Stimulated activated CD8-positive, alpha-beta memory T cell treated with anti-CD3 and anti-CD28 coated beads, Interleukin-2, amount 100 ng/mL, for 48 hours (primary cell): ENCODE measurements at regions not wholly inside any gene's neighbourhood (a gene's known extent, or its start where the extent isn't known, plus 50 kb on each side); places are given as distances from the start of the nearest gene placed in this dataset.

Experiments used
- DNase-seq, 2 donors: peaks; one replicate each; pipeline ENCODE4 v3.0.0-alpha.2; 2020; ENCODE audit warnings: low read depth in 2 of 2

DNA sequence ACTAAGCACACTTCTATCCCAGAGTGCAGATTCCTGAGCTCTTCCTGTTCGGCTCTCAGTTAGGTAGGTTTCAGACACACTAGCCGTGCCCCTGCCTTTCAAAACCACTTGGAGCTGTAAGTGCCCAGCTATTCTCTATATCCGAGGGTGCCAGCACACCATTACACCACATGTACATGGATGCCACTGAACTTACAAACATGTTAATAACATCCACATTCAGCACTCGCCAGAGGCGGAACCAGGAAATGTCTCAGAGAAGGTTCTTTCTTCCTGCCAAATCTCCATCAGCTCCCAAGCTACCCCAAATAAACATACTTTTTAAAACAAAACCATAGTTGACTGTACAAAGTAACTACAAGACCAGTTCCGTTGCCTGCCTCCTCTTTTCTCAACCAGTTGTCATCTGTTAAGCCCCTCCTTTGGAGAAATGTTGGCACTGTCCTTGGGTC, 78.4 kb upstream of the CTTNBP2NL start:
- no peak for DNase-seq

DNA sequence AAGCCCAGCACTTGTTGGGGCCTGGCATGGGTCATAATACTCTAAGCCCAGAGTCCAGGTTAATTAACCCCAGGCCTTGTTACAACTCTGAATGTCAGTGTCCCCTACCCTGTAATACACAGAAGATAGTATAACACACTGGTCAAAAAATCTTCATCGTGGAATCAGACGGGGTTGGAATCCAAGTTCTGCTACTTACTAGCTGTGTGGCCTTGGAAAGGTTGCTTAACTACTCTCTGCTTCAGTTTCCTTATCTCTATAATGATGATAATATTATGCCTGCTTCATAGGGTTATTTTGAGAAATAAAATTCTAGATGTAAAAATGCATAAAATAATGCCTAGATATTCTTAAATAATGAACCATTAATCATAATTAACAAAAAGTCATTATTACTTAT, 77.8 kb upstream of the CTTNBP2NL start:
- DNase-seq = no peak

DNA sequence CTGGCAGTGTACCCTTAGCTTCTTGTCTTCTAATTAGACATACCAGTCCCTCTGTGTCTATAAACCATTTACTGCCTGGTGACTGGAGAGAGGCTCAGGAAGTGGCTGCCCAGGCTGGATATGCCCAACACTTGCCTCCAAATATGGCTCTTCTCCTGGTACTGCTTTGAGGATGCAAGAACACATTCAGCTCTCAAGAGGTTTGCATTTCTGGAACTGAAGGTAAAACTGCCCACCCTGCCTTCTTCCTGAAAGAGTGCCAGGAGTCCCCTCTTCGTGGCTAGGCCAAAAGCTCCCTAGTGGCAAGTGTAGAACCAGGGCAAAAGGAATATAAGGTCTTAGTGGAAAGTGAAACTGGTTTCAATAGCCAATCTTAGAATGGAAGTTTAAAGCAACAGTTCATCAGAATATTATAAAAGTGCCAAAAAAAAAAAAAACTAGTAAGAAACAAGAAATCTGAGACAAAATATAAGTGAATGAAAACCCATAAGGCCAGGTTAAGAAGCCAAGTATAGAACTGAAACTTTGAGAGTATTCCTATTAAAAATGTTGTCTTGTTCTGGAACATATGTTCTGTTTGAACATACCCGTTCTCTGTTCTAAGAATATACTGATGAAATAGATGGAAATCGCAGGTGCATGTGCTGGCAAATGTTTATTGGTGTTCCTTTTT, 77.2 kb upstream of the CTTNBP2NL start:
- no peak for DNase-seq

DNA sequence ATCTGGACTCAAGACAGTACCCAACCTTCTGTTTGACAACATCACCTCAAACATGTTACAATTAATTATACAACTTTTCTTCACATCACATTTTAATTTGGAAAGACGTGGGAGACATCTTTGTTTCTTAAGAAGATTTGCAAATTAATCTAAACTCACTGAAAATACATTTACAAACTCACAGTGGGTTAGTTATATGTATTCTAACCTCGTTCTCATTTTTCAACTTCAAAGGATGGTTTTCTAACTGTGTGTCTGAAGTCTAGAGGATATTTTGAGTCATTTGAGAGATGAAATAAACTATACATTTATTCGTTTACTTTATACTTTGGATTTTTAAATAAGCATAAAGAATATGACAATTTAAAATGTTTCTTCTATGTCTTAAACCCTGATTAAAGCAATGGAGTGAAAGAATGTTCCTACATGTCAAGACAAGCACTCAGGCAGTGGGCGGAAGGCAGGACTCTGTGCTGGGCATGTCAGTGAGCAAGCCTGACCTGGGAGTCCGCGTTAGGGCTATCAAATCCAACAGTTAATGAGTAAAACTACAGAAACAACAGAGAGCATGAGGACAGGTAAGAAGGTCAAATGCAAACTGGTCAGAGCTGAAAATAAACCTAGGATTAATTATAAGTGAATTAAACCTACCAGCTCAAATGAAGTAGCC, 76.5 kb upstream of the CTTNBP2NL start:
- DNase-seq = no peak

DNA sequence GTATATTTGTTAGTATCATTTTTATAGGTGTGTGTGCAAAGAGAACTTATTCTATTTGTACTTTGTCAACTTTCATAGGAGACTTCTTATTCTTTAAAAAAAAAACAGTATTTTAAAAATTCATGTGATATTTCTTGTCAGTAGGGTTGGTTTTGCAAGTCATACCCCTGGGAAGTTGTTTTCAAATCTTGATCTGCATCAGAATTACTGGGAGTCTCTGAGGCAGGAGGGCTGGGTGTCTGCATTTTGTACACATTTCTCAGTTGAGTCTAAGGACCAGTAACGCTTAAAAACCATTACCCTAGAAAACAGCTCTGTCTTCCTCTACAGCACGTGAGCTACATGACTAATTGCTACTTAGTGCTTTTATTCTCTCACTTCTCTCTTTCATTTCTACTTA, 76.0 kb upstream of the CTTNBP2NL start:
- no peak for DNase-seq

DNA sequence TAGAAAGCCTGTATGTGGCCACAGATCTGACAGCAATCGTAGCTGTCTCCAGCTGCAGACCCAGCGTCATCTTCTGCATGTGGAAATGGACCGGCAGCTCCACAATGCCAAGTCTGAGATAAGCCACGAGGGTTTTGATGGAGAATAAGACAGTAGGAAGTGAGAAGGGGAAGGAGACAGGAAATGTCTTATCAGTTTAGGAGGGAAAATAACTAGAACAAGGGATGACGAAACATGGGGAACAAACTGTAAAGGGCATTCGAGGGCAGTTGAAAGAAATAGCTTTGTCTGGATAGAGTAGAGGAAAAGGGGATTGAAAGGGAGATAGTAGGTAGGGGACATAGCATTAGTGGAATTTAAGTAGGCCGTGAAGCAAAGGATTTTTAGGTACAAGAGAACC, 74.0 kb upstream of the CTTNBP2NL start:
- no peak for DNase-seq

DNA sequence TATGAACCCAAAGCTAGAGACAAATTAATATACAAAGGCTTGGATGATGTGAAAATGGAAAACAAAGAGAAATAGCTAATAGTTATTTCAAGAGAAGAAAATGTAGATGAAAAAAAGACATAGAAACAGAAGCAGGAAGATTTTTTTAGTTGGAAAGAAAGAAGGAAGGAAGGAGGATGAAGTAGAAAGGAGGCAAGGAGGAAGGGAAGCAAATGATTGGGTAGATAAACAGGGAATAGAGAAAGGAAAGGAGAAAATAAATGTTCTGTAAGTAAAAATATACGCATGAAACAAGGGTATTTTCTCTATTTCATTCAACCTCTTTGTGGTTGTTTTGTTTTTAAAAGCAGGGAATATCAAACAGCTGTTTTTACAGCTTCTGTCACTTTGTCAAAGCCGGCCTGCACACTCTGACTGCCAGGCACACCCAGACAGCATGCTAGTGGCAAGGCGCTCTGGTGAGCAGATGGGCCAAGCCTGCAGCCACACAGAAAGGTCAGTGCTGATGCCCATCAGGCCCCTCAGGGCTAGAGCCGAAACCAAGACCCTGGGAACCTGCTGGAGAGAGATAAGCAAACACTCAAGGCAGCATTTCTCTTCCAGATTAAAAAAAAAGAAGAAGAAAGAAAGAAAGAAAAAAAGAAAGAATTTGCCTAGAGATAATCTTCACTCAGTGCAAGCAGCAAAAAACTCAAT, 72.9 kb upstream of the CTTNBP2NL start:
- DNase-seq = no peak

DNA sequence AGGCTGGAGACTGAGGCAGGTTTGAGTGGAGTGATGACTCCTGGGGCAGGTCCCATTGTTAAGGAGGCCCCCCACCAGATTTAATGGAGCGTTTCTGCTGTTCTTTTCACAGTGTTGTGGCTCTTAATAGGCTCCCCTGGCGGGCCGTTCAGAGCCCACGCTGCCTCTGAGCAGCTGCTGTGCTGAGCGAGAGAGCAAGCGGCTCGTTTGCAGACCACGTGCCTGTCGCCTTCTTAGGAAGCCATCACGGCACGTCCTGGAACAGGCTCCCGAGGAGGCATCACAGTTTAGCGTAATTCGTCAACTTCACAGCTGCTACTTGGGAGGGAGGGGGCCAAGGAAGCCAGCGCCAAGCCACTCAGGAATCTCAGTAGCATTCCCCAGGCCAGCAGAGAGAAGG, 70.5 kb upstream of the CTTNBP2NL start:
- no peak for DNase-seq

DNA sequence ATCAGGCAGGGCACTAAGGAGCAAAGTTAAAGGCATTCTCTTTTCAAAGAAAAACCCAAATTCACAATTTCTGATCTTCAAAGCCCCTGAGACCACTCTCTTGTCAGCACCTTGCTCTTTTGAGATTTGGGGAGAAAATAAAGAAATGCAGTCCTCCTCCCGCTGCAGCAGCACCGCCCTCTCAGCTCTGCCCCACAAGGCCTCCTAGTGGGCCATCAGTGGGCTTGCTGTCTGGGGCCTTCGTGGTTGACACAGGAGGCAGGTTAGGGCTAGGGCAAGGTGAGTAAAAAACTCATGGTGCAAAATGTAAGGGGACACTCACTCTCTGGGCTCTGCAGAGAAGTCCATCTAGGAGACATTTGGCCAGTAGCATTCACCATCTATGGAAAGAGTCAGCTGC, 67.4 kb upstream of the CTTNBP2NL start:
- no peak for DNase-seq

DNA sequence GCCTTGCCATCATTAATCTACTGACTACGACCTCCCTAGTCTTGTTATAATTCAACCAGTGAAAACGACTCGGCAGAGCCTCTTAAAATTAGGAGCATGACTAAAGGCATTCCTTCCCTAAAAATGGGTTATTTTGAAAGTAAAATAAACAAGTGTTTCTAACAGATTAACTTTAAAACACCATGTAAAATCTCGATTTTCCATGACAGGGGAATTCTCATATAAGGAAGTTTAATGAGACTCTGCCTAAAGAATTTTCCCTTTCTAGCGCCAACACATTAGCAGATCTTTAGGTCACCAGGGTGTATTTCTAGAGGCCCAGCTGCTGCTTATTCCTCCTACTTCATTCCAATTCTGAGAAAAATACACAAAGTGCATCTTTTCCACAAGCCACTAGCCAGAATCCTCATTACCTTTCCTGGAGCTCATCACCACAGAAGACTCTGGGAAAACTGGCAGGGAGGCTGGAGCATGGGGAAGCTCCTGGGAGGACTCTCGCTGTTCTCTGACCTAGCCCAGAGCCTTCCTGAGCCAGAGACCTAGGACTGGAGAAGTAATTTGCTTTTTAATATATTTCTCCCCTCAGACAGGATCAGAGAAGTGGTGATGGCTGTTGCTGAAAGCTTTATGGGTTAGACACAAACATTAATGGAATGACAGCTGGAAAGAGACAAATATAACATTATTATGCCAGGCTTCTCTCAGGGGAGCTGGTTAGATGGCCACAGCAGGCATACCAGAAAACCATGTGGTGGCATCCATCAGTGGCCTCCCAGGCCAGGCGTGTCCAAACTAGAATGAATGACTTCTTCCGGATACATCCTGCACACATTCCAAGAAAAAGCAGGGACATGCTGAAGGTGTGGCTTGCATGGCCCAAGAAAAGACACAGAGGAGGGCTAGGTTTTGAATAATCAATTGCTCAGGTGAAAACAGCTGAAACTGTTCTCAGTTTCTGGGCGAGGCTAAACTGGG, 63.6 kb upstream of the CTTNBP2NL start:
- no peak for DNase-seq

DNA sequence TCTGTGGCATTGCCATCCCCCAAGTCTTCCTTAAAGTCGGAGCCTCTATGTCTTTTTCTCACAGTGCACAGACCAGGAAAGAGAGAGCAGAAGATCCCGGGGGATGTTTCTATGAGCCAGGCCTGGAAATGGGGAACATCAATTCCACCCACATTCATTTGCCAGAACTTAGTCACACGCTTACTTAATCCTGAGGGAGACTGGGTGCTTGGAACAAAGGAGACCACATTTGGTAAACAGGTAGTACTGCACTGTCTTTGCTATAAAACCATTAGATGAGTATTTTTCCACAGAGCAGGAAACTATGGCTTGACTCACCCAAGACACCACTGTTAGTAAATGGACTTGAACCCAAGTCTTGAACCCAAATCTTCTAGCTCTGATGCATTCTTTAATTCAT, 60.7 kb upstream of the CTTNBP2NL start:
- no peak for DNase-seq

DNA sequence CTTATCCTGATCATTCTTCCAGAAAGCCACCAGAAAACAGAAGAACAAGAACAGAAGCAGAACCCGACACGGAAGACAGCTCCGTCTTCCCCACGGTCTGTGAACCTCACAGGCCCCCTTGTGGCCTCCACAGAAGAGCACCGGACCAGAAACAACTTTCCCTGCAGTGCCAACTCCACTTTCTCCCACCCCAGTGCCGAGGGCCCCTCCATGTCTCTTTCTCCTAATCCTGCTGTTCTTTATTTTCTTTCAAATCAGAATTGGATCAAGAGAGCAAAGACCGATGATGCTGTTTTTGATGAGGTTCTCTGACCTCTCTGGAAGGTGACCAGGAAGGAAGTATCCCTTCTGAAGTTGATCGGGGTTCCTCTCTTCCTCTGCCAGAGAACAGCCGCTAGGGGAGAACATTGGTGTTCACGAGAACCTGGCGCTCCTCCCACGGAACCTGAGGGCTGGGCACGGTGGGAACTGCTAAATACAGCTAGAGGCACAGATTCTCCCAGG, 58.9 kb upstream of the CTTNBP2NL start:
- no peak for DNase-seq

DNA sequence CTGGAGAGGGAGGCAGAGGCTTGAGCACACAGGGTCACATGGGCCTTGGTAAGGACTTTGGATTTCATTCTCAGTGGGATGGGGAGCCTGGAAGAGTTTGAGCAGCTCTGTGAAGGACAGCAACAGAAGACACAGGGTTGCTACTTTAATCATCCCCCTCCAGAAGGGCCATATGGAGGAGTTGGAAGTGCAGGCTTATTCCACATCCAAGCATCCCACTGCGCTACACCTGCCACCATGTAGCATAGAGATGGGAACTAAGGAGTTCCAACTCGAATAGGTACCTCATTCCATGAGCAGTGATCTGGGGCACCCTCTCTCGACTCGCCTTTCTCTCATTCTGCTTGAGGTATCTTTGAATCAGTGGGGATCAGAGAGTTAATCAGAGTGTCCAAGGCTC, 54.0 kb upstream of the CTTNBP2NL start:
- DNase-seq = no peak

DNA sequence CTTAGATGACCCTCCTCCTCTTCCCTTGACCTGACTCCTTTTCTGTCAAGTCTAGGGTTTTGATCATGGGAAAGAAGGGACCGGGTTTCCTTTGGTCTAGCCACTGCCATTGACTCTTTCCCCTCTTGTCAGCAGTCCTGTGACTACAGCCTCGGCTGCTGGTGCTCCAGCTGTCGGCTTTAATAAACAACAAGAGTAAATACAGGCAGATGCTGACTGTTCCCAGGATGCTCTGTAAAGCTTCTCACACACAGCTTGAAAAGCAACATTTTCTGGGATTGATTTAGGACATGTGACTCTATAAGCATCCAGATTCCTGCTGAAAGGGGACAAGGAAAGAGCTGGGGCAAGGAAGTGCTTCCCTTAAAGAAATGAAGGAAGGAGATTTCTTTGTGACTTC, 53.5 kb upstream of the CTTNBP2NL start:
- DNase-seq = no peak

DNA sequence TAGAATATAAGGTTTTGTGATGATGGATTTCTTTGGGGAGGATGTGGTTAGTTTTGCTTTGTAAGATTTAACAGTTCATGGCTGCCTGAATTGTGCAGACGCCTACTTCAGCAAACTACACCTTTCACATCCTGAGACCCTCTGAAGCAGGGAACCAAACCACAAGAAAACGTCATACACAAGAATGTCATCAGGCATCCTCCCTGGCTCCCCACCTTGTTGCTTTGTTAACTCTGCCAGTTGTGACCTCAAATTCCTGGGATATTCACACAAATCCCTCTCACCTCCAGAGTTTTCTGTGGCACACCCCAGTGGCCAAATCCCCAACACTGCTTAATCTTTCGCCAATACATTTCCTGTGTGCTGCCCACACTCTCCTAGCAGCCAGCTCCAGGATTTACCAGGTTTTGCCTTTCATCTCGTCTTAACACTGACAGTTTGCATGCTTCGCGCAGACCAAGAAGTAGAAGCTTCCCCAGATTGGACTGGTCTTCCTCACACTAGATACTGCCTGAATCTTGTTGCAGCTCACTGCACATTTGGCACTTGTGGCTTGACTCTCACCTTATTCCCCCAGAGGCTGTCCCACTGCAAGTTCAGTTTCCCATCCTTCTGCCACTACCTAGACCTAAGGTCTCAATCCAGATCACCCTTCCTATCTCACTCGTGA, 51.1 kb upstream of the CTTNBP2NL start:
- DNase-seq = no peak
